Upper lobe of right lung (tissue), 1 donor: ENCODE measurements at regions not wholly inside any gene's neighbourhood (a gene's known extent, or its start where the extent isn't known, plus 50 kb on each side); places are given as distances from the start of the nearest gene placed in this dataset.
A peak's percentile ranks its signal among the peaks of the same experiment; 100 is the strongest.

Experiments
- ATAC-seq: fragments of 200-7000 bp; cut with Tn5 transposase; one replicate; pipeline ENCODE4 v1.9.1; 2020; ENCODE audit warnings: mild to moderate bottlenecking, moderate library complexity
- DNase-seq: peaks from one replicate; pipeline ENCODE4 v3.0.0-alpha.2; 2020
- H3K27ac ChIP-seq: fragments of 200-600 bp; one replicate; pipeline ENCODE4 v1.8.0; 2022
- H3K27me3 ChIP-seq: fragments of 200-600 bp; one replicate; pipeline ENCODE4 v1.8.0; 2022; ENCODE audit warnings: mild to moderate bottlenecking
- H3K36me3 ChIP-seq: fragments of 200-600 bp; one replicate; pipeline ENCODE4 v1.8.0; 2022
- H3K4me1 ChIP-seq: fragments of 200-600 bp; one replicate; pipeline ENCODE4 v1.8.0; 2022
- H3K4me3 ChIP-seq: fragments of 200-600 bp; one replicate; pipeline ENCODE4 v1.8.0; 2022; ENCODE audit warnings: mild to moderate bottlenecking
- H3K9me3 ChIP-seq: fragments of 200-600 bp; one replicate; pipeline ENCODE4 v1.8.0; 2022
- intact Hi-C: fragments of 100-400 bp; cut with DNase I; formaldehyde crosslinking; loops from one replicate; pipeline ENCODE4 v1.11.0; 2022
- TF ChIP-seq, protein P1 (sequence below): fragments of 200-600 bp; IDR thresholded peaks from one replicate; pipeline ENCODE4 v1.8.0; 2022; ENCODE audit warnings: antibody characterized with exemption
- donor health status: DM: no; HTN: yes; CAD: no; lungs with severe emphysema.

DNA sequence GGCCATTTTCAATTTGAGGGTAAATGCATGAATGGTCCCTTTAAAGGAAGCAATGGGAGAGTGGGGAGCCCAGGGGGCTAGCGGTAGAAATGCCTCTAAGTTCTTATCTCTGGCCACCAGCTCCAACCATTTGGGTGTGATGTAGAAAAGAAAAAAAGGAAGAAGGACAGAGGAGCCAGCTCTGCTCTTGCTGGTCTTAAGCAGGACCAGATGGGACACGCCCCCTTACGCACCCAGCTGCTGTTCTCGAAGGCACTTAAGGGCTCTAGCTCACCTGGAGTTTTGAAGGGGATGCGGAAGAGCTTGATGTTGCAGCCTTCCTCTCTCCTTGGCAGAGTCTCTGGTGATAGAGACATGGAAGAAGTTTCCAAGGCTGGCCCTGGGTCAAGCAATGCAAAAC, 59.5 kb upstream of the RNF144B start:
- no peak overlapping the region for H3K4me3 ChIP-seq

GRCh38 chr6:18326980-18327379, 60.2 kb upstream of the RNF144B start:
- TF ChIP-seq, protein P1, sequence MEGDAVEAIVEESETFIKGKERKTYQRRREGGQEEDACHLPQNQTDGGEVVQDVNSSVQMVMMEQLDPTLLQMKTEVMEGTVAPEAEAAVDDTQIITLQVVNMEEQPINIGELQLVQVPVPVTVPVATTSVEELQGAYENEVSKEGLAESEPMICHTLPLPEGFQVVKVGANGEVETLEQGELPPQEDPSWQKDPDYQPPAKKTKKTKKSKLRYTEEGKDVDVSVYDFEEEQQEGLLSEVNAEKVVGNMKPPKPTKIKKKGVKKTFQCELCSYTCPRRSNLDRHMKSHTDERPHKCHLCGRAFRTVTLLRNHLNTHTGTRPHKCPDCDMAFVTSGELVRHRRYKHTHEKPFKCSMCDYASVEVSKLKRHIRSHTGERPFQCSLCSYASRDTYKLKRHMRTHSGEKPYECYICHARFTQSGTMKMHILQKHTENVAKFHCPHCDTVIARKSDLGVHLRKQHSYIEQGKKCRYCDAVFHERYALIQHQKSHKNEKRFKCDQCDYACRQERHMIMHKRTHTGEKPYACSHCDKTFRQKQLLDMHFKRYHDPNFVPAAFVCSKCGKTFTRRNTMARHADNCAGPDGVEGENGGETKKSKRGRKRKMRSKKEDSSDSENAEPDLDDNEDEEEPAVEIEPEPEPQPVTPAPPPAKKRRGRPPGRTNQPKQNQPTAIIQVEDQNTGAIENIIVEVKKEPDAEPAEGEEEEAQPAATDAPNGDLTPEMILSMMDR: no peak
- intact Hi-C loops: loop anchor here (10.0 kb wide), 1 partner anchor 168 kb away; no protein-coding TSS in a partner anchor
- Histone ChIP-seq H3K4me3 (no peak overlapping the region), H3K27ac (no peak overlapping the region), H3K27me3 (no peaks in the 10 kb centered on the region), H3K36me3 (no peaks in the 10 kb centered on the region), H3K9me3 (no peaks in the 10 kb centered on the region), H3K4me1 (peaks cover 4% of the 10 kb centered on the region)
- DNase-seq (no peak), ATAC-seq (no peak)

More for the DNA sequence above, 59.5 kb upstream of the RNF144B start:
- peak; percentile 65 for ATAC-seq
- no peak overlapping the region for H3K27ac ChIP-seq
- H3K36me3 ChIP-seq: no peaks in the 10 kb centered on the region
- peak; percentile 77 for DNase-seq
- no peaks in the 10 kb centered on the region for H3K27me3 ChIP-seq
- H3K4me1 ChIP-seq: peaks cover 4% of the 10 kb centered on the region
- TF ChIP-seq, protein P1: no peak
- intact Hi-C loops: loop anchor here (10.0 kb wide), 1 partner anchor 167 kb away; no protein-coding TSS in a partner anchor
- H3K9me3 ChIP-seq: no peaks in the 10 kb centered on the region

DNA sequence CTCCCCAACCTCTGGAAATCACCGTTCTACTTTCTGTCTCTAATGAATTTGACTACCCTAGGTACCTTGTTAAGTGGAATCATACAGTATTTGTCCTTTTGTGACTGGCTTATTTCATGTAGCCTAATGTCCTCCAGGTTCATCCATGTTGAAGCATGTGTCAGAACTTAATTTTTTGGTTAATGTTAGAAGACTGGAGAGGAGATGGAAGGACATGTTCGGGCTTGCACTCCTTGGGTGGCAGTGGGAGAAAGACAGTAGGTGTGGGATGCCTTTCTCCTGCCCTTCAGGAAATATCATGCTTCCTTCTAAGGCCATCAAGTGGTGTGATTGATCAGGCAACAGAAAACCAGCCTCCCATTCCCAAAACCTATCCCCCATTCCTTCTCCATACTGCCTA, 61.1 kb upstream of the RNF144B start:
- ATAC-seq: no peak
- intact Hi-C loops: loop anchor here (10.0 kb wide), 1 partner anchor 169 kb away; no protein-coding TSS in a partner anchor
- no peak overlapping the region for H3K4me3 ChIP-seq

DNA sequence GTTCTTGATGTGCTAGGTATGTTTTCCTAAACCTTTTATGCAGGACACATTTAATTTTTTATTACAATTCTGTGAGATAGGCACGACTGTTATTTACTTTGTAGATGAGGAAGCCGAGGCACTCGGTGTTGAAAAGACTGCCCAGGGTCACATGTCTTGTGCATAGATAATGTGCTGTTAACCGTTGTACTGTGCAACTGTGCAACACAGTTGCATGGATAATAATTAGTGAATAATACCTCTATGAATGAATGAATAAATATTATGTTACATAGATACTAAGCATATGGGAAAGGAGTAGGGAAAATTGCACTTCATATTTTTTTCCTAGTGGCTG, 60.3 kb upstream of the DEK start:
- intact Hi-C loops: loop anchor here (10.0 kb wide), 1 partner anchor 170 kb away; no protein-coding TSS in a partner anchor

More for the DNA sequence above, 61.1 kb upstream of the RNF144B start:
- Histone ChIP-seq H3K27me3 (no peaks in the 10 kb centered on the region), H3K27ac (no peak overlapping the region), H3K9me3 (no peaks in the 10 kb centered on the region), H3K36me3 (no peaks in the 10 kb centered on the region), H3K4me1 (peaks cover 4% of the 10 kb centered on the region)
- no peak for DNase-seq
- TF ChIP-seq, protein P1: no peak

DNA sequence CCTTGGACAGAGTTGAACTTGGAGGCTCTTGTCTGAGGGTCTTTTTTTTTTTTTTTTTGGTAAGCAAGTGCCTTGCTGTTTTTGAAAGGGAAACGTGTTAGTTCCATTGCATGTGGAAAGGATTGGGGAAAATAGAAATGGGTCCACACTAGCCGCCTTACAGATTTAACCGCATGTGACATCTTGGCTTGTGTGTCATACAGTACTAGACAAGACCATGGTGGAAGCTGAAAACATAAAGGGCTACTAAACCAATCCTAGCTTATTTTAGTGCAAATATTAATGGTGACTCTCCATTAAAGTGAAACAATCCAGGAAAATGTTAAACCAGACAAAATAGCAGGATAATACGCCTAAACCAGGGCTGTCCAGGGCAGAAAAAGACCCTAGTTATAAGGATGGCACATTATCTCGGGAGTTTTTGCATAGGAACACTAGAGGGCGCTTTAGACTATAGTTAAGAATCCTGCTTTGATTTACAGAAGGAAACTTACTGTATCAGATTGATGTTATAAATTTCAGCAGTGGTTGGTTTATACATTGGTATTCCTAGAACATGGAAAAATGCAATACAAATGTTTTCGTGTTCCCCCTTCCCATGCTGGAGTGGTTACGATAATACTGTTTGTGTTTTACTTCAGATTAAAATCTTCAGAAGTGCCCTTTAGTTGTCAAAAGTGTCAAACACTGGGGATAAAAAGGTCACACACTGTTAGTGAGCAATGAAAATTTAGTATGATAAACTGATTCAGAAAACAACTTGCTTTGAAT, 59.8 kb upstream of the DEK start:
- DNase-seq: no peak
- H3K27me3 ChIP-seq: no peaks in the 10 kb centered on the region
- no peak overlapping the region for H3K27ac ChIP-seq
- no peaks in the 10 kb centered on the region for H3K4me1 ChIP-seq
- intact Hi-C loops: loop anchor here (10.0 kb wide), 1 partner anchor 171 kb away; no protein-coding TSS in a partner anchor
- TF ChIP-seq, protein P1: peak; percentile 81
- no peaks in the 10 kb centered on the region for H3K36me3 ChIP-seq
- peak; percentile 84 for ATAC-seq
- H3K9me3 ChIP-seq: no peaks in the 10 kb centered on the region
- no peak overlapping the region for H3K4me3 ChIP-seq

More for the DNA sequence above, 60.3 kb upstream of the DEK start:
- Histone ChIP-seq H3K9me3 (no peaks in the 10 kb centered on the region), H3K4me3 (no peak overlapping the region), H3K36me3 (no peaks in the 10 kb centered on the region), H3K27ac (no peak overlapping the region), H3K4me1 (no peaks in the 10 kb centered on the region), H3K27me3 (no peaks in the 10 kb centered on the region)
- peak; percentile 58 for ATAC-seq
- no peak for DNase-seq
- TF ChIP-seq, protein P1: no peak
